Caco-2 (cell line): ENCODE measurements at regions not wholly inside any gene's neighbourhood (a gene's known extent, or its start where the extent isn't known, plus 50 kb on each side); places are given as distances from the start of the nearest gene placed in this dataset.
"Not testable (repeated sequence)": the region's sequence is repeated elsewhere in the genome, so short reads cannot be mapped to it uniquely, and the experiment has no call there.

Experiments
- BruUV-seq: library from RNA; stranded (reverse); fragments of 400-500 nt; replicated peaks from 2 replicates; lab custom pipeline; 2021; lab: Mats Ljungman, UMichigan
- CTCF ChIA-PET: fragments of 300-600 bp; sonication (Branson Sonifier 250); formaldehyde crosslinking; loops from one replicate; lab custom pipeline; 2022; ENCODE audit warnings: antibody characterized with exemption; lab: Charles Lee
- POLR2A ChIA-PET: fragments of 300-600 bp; sonication (Branson Sonifier 250); formaldehyde crosslinking; loops from one replicate; lab custom pipeline; 2022; ENCODE audit warnings: antibody characterized with exemption; lab: Charles Lee
- DNase-seq, 2 experiments: peaks; one replicate each; pipeline versions ENCODE4 v3.0.0 to v3.0.0-alpha.2; 2020 to 2022
- H3K27me3 ChIP-seq: replicated peaks from 2 replicates; pipeline ENCODE4 v1.6.0; 2011; ENCODE audit warnings: low read length; ENCODE audit not compliant: control insufficient read depth, insufficient read depth
- H3K36me3 ChIP-seq: 2 replicates; pipeline ENCODE4 v1.5.1; 2011; ENCODE audit warnings: low read length; ENCODE audit not compliant: control insufficient read depth, insufficient read depth
- H3K4me1 ChIP-seq: fragments of 250-450 bp; sonication (Bioruptor Pico); 2 replicates; pipeline ENCODE4 v1.5.1; 2020; ENCODE audit warnings: mild to moderate bottlenecking
- H3K4me3 ChIP-seq: 2 replicates; pipeline ENCODE4 v1.5.1; 2011; ENCODE audit warnings: low read depth, mild to moderate bottlenecking, control low read depth, low read length
- H3K9me3 ChIP-seq: fragments of 250-450 bp; sonication (Bioruptor Pico); 2 replicates; pipeline ENCODE4 v1.5.1; 2020; ENCODE audit warnings: mild to moderate bottlenecking, moderate library complexity
- H3K27ac Mint-ChIP-seq: one replicate; pipeline ENCODE4 v1.8.0; 2022; ENCODE audit warnings: mixed read lengths; ENCODE audit not compliant: unreplicated experiment
- H3K27me3 Mint-ChIP-seq: one replicate; pipeline ENCODE4 v1.8.0; 2022; ENCODE audit warnings: mixed read lengths; ENCODE audit not compliant: insufficient read depth, unreplicated experiment
- H3K36me3 Mint-ChIP-seq: one replicate; pipeline ENCODE4 v1.8.0; 2022; ENCODE audit warnings: mild to moderate bottlenecking, mixed read lengths; ENCODE audit not compliant: insufficient read depth, unreplicated experiment
- H3K4me1 Mint-ChIP-seq: one replicate; pipeline ENCODE4 v1.8.0; 2022; ENCODE audit warnings: low read depth, mixed read lengths; ENCODE audit not compliant: unreplicated experiment
- H3K4me3 Mint-ChIP-seq: one replicate; pipeline ENCODE4 v1.8.0; 2022; ENCODE audit warnings: mild to moderate bottlenecking, moderate library complexity, mixed read lengths; ENCODE audit not compliant: unreplicated experiment
- H3K9me3 Mint-ChIP-seq: one replicate; pipeline ENCODE4 v1.8.0; 2022; ENCODE audit warnings: mixed read lengths; ENCODE audit not compliant: unreplicated experiment
- intact Hi-C: fragments of 100-400 bp; cut with micrococcal nuclease; formaldehyde crosslinking; loops from one replicate; pipeline ENCODE4 v1.10.0; 2022; ENCODE audit not compliant: unreplicated experiment
- TF ChIP-seq, protein P1 (sequence below), 2 experiments: fragments of 200-600 bp in 1 of 2; IDR thresholded peaks; 1 replicate in 1 of 2; 2 replicates in 1 of 2; pipeline versions ENCODE4 v1.5.1 to v1.8.0; 2011 to 2022; ENCODE audit warnings: antibody characterized with exemption in 1 of 2, control low read depth in 1 of 2, inconsistent platforms in 1 of 2, low read depth in 1 of 2, low read length in 1 of 2, mild to moderate bottlenecking in 1 of 2, moderate library complexity in 1 of 2; ENCODE audit not compliant: insufficient read depth in 1 of 2, severe bottlenecking in 1 of 2, unreplicated experiment in 1 of 2

DNA sequence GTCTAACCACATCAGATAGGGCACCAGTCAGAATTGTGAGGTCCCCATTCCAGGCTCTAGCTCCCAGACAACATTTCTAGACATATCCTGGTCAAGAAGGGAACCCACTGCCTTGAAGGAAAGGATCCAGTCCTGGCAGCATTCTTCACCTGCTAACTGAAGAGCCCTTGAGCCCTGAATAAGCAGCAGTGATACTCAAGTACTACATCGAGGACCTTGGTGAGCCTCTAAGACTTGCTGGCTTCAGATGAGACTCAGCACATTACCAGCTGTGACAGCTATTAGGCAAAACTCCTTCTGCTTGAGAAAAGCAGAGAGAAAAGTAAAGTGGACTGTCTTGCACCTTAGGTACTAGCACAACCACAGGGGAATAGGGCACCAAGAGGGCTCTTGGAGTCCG lies 205.8 kb upstream of the F9 start:
- Mint-ChIP-seq H3K36me3 (no peaks in the 10 kb centered on the region), H3K4me1 (no peaks in the 10 kb centered on the region), H3K27ac (no peak overlapping the region), H3K27me3 (peaks cover 4% of the 10 kb centered on the region), H3K4me3 (no peak overlapping the region), H3K9me3 (no peaks in the 10 kb centered on the region)
- no peak overlapping the region for H3K4me3 ChIP-seq
- no peaks in the 10 kb centered on the region for H3K27me3 ChIP-seq
- POLR2A ChIA-PET, result no interaction called here
- TF ChIP-seq, protein P1, sequence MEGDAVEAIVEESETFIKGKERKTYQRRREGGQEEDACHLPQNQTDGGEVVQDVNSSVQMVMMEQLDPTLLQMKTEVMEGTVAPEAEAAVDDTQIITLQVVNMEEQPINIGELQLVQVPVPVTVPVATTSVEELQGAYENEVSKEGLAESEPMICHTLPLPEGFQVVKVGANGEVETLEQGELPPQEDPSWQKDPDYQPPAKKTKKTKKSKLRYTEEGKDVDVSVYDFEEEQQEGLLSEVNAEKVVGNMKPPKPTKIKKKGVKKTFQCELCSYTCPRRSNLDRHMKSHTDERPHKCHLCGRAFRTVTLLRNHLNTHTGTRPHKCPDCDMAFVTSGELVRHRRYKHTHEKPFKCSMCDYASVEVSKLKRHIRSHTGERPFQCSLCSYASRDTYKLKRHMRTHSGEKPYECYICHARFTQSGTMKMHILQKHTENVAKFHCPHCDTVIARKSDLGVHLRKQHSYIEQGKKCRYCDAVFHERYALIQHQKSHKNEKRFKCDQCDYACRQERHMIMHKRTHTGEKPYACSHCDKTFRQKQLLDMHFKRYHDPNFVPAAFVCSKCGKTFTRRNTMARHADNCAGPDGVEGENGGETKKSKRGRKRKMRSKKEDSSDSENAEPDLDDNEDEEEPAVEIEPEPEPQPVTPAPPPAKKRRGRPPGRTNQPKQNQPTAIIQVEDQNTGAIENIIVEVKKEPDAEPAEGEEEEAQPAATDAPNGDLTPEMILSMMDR (IDR thresholded peaks at IDR 0.05; ENCODE audit: insufficient read depth in 1 of 2, low read depth in 1 of 2, low read length in 1 of 2, severe bottlenecking in 1 of 2, unreplicated experiment in 1 of 2), result no peak
- H3K36me3 ChIP-seq, result no peaks in the 10 kb centered on the region
- DNase-seq, result no peak
- CTCF ChIA-PET, result no interaction called here
- no peaks in the 10 kb centered on the region for H3K4me1 ChIP-seq
- intact Hi-C loops, result no loop called here
- H3K9me3 ChIP-seq, result no peaks in the 10 kb centered on the region
- BruUV-seq, result no TSS peak

DNA sequence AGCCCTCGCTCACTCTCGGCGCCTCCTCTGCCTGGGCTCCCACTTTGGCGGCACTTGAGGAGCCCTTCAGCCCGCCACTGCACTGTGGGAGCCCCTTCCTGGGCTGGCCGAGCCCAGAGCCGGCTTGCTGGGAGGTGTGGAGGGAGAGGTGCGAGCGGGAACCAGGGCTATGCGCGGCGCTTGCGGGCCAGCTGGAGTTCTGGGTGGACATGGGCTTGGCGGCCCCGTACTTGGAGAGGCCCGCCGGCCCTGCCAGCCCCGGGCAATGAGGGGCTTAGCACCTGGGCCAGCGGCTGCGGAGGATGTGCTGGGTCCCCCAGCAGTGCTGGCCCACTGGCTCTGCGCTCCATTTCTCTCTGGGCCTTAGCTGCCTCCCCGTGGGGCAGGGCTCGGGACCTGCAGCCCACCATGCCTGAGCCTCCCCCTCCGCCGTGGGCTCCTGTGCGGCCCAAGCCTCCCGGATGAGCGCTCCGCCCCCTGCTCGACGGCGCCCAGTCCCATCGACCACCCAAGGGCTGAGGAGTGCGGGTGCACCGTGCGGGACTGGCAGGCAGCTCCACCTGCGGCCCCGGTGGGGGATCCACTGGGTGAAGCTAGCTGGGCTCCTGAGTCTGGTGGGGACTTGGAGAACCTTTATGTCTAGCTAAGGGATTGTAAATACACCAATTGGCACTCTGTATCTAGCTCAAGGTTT lies 209.7 kb upstream of the F9 start:
- H3K9me3 Mint-ChIP-seq, DNase-seq, H3K27me3 Mint-ChIP-seq, H3K4me3 ChIP-seq, H3K9me3 ChIP-seq, H3K4me1 ChIP-seq, H3K27ac Mint-ChIP-seq, intact Hi-C loops, H3K4me3 Mint-ChIP-seq, BruUV-seq, CTCF ChIA-PET, POLR2A ChIA-PET, H3K36me3 Mint-ChIP-seq, H3K36me3 ChIP-seq, H3K27me3 ChIP-seq, H3K4me1 Mint-ChIP-seq: not testable (repeated sequence)

DNA sequence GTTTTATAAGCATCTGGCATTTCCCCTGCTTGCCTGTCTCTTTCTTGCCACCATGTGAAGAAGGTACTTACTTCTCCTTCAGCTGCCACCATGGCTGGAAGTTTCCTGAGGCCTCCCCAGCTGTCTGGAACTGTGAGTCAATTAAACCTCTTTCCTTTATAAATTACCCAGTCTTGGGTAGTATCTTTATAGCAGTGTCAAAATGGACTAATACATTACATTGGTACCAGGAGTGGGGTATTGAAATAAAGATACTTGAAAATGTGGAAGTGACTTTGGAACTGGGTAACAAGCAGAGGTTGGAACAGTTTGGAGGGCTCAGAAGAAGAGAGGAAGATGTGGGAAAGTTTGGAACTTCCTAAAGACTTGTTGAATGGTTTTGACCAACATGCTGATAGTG lies 223.9 kb upstream of the F9 start:
- H3K36me3 ChIP-seq, H3K4me1 ChIP-seq, BruUV-seq, intact Hi-C loops, H3K9me3 ChIP-seq, H3K4me3 Mint-ChIP-seq, H3K27me3 ChIP-seq, H3K9me3 Mint-ChIP-seq, H3K27me3 Mint-ChIP-seq, CTCF ChIA-PET, POLR2A ChIA-PET, H3K4me1 Mint-ChIP-seq, H3K36me3 Mint-ChIP-seq, H3K4me3 ChIP-seq, DNase-seq, H3K27ac Mint-ChIP-seq: not testable (repeated sequence)

DNA sequence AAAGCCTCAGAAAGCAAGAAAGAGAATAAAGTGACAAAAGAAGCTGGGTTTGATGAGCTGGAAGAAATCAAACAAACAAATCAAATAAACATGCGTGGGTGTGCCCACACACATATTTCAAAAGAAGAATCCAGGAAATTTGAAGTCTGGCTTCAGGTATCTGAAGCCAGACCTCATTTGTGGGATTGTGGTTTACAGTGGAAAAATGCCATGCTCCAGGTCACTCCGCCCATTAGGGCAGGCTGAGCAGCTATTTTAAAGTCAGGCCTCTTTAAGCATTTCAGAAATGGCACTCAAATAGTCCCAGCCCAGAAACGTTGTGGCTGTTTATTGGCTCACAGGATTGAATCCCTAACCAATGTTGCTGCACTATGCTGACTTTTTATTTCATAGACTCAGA lies 226.1 kb upstream of the F9 start:
- CTCF ChIA-PET, result no interaction called here
- no peak overlapping the region for H3K4me3 ChIP-seq
- Mint-ChIP-seq H3K9me3 (no peaks in the 10 kb centered on the region), H3K4me1 (no peaks in the 10 kb centered on the region), H3K4me3 (no peak overlapping the region), H3K27me3 (no peaks in the 10 kb centered on the region), H3K36me3 (no peaks in the 10 kb centered on the region), H3K27ac (no peak overlapping the region)
- POLR2A ChIA-PET, result no interaction called here
- H3K27me3 ChIP-seq, result no peaks in the 10 kb centered on the region
- TF ChIP-seq, protein P1 (IDR thresholded peaks at IDR 0.05; ENCODE audit: insufficient read depth in 1 of 2, low read depth in 1 of 2, low read length in 1 of 2, severe bottlenecking in 1 of 2, unreplicated experiment in 1 of 2), result no peak
- no peaks in the 10 kb centered on the region for H3K4me1 ChIP-seq
- no peak for DNase-seq
- no peaks in the 10 kb centered on the region for H3K36me3 ChIP-seq
- H3K9me3 ChIP-seq, result no peaks in the 10 kb centered on the region
- intact Hi-C loops, result no loop called here
- no TSS peak for BruUV-seq
